ENCODE measurements at regions not wholly inside any gene's neighbourhood (a gene's known extent, or its start where the extent isn't known, plus 50 kb on each side); places are given as distances from the start of the nearest gene placed in this dataset.
"Not testable (repeated sequence)": the region's sequence is repeated elsewhere in the genome, so short reads cannot be mapped to it uniquely, and the experiment has no call there.

DNA sequence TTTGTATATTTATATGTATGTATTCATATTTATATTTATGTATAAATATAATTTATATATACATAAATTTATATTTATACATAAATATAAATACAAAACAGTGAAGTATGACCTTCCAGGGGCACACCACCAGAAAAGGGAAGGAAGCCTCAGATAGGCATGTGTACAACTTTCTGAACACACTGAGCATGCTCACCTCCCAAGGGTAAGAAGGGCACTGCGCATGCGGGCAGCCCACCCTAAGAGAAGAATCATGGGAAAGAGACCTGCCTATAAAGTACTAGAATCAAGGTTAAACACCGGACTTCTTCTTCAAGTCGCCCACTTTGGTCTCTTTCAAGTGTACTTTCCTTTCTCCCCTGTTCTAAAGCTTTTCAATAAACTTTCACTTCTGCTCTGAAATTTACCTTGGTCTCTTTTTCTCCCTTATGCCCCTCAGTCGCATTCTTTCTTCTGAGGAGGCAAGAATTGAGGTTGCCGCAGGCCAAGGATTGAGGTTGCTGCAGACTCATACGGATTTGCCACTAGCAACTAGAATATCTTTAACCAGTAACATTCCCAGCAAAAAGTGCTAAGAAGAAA is 600.3 kb downstream of the RPIA start:
- H3K4me3 Mint-ChIP-seq; DNase-seq (ENCODE audit: low spot score); H3K36me3 Mint-ChIP-seq; H3K4me1 Mint-ChIP-seq; POLR2A ChIA-PET; H3K27ac Mint-ChIP-seq; H3K9me3 Mint-ChIP-seq; H3K27me3 Mint-ChIP-seq (ENCODE audit: low read depth); ATAC-seq; CTCF ChIA-PET: not testable (repeated sequence)

DNA sequence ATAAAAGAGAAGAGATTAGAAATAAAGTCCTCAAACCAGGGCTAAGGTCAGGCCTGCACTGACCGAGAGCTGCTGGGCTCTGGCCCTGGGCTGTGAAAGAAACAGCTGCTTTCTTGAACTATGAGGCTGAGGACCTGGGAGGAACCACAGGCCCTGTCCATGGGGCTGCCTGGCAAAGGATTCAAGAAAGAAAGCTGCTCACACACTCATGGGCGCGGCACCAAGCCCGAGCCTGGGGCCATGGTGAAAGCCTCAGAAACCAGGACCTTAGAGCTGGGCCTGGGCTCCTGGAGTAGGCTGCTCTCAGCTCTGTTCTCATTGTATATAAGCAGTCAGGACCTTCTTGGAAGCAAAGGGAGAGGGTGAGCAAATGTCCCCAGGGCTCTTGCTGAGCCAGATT is 601.9 kb downstream of the RPIA start:
- H3K4me1 Mint-ChIP-seq; H3K27ac Mint-ChIP-seq; H3K27me3 Mint-ChIP-seq (ENCODE audit: low read depth); CTCF ChIA-PET; H3K4me3 Mint-ChIP-seq; POLR2A ChIA-PET; H3K9me3 Mint-ChIP-seq; ATAC-seq; DNase-seq (ENCODE audit: low spot score); H3K36me3 Mint-ChIP-seq: not testable (repeated sequence)

DNA sequence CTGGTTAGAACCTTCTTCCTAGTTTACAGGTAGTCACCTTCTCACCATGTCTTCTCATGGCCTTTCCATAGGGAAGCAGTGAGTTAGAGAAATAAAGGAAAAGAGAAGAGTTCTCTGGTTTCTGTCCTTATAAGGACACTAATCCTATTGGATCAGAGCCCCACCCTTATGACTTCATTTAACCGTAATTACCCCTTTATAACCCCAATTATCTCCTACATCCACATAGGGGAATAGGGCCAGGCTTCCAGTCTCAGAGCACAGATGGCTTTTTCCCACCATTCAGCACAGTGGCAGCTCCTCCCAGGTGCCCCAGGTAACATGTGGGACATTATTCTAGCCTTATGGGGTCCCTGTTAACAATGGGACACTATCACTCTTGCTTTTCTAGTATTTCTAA is 602.9 kb downstream of the RPIA start:
- H3K9me3 Mint-ChIP-seq; H3K27me3 Mint-ChIP-seq (ENCODE audit: low read depth); H3K27ac Mint-ChIP-seq; POLR2A ChIA-PET; ATAC-seq; H3K36me3 Mint-ChIP-seq; H3K4me3 Mint-ChIP-seq; DNase-seq (ENCODE audit: low spot score); H3K4me1 Mint-ChIP-seq; CTCF ChIA-PET: not testable (repeated sequence)

DNA sequence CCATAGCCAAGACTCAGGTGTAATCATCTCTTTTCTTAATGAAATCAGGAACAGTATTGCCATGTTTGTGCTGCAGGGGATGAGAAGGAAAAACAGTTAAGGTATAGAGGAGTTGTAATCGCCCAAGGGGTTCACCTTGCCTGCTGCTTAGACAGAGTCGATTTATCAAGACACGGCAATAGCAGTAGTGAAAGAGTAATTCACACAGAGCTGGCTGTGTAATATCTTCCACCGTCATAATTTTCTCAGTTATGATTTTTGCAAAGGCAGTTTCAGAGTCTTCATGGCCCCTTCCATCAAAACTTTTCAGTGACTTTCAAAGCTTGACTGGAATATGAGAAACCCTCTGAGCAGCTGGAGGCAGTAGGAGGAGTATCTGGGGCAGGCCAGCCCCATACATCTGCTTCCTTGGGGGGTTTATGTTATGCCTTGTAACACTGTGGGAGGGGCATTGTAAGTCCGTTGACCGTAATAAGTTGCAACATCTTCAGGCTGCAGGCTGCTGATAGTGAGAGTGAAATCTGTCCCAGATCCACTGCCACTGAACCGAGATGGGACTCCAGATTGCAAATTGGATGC is 605.4 kb downstream of the RPIA start:
- ATAC-seq; H3K27ac Mint-ChIP-seq; H3K4me1 Mint-ChIP-seq; H3K9me3 Mint-ChIP-seq; POLR2A ChIA-PET; H3K27me3 Mint-ChIP-seq (ENCODE audit: low read depth); DNase-seq (ENCODE audit: low spot score); H3K36me3 Mint-ChIP-seq; CTCF ChIA-PET; H3K4me3 Mint-ChIP-seq: not testable (repeated sequence)

DNA sequence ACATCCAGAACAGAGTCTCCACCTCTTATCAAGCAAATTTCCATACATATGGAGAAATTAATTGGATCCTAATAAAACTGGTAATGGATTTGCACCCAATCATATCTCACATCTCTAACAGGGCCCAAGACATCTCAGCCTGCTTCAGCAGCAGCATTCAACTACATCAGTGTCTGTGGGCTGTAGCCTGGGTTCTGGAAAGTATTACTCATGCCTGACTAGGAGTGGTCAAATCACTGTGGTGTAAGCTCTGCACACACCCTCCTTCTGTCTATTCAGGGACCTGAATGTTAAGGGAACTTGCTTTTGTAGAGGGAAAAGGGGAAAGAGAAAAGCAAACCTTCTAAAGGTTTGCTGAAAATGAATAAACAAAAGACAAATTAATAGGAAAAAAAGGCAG is 607.7 kb downstream of the RPIA start:
- H3K36me3 Mint-ChIP-seq; H3K4me1 Mint-ChIP-seq; DNase-seq (ENCODE audit: low spot score); CTCF ChIA-PET; H3K27ac Mint-ChIP-seq; H3K27me3 Mint-ChIP-seq (ENCODE audit: low read depth); H3K9me3 Mint-ChIP-seq; POLR2A ChIA-PET; ATAC-seq; H3K4me3 Mint-ChIP-seq: not testable (repeated sequence)

DNA sequence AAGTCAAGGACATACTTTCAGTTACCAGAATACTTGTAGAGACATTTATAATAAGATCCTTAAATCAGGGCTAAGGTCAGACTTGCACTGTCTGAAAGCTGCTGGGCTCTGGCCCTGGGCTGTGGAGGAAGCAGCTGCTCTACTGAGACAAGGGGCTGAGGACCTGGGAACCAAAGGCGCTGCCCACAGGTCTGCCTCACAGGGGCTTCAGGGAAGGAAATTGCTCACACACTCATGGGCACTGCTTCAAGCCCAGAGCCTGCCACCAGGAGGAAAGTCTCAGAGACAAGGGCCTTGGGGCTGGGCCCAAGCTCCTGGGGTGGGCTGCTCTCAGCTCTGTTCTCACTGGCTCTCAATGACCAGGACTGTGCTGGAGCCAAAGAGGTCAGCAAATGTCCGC is 614.1 kb downstream of the RPIA start:
- H3K27ac Mint-ChIP-seq; POLR2A ChIA-PET; H3K9me3 Mint-ChIP-seq; H3K27me3 Mint-ChIP-seq (ENCODE audit: low read depth); DNase-seq (ENCODE audit: low spot score); CTCF ChIA-PET; ATAC-seq; H3K36me3 Mint-ChIP-seq; H3K4me1 Mint-ChIP-seq; H3K4me3 Mint-ChIP-seq: not testable (repeated sequence)

DNA sequence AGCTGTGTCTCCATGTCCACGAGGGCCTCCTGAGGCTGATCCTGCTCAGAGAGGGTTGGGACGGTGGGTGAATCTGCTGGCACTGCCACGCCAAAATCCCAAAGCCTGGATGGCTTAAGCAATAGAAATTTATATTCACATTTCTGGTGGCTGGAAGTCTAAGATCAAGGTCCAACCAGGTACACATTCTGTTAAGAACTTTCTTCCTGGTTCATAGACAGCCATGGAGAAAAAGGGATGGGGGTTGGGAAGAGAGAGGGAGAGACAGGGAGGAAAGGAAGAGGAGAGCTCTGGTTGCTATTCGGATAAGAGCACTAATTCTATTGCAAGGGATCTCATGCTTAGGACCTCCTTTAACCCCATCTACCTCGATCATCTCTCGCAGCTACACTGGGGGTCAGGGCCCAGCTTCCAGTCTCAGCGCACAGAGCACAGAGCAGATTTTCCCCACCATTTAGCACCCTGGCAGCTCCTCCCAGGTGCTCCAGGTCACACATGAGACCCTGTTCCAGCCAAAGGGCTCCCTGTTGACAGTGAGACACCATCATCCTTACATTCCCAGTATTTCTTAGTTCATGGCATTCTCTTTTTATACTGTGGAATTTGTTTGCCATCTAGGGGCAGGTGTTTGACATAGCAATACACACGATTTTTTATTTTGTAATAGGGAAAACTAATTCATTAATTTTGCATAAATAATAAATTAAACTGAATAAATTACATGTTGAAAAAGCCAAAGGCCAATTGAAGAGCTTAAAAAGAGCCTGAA is 615.6 kb downstream of the RPIA start:
- DNase-seq (ENCODE audit: low spot score); ATAC-seq; H3K4me3 Mint-ChIP-seq; H3K27me3 Mint-ChIP-seq (ENCODE audit: low read depth); H3K4me1 Mint-ChIP-seq; H3K27ac Mint-ChIP-seq; H3K9me3 Mint-ChIP-seq; CTCF ChIA-PET; H3K36me3 Mint-ChIP-seq; POLR2A ChIA-PET: not testable (repeated sequence)

DNA sequence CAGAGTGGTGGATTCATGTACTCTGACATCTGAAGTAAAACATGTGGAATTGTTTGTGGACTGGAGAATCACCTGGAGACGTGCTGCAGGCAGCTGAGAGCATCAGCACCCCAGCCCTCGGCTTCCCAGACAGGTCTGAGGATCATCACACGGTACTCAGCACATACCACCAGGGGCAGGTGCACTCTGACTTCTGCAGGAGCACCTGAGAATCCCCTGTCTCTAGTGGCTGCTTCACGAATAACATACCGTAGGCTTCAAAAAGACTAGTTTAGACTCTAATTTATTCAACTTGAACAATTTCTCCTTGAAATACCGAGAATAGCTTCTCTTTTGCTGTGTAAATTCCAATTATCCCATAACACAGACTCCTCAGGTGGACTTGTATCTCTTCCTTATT is 627.5 kb downstream of the RPIA start:
- H3K4me1 Mint-ChIP-seq; H3K27ac Mint-ChIP-seq; CTCF ChIA-PET; ATAC-seq; H3K36me3 Mint-ChIP-seq; H3K27me3 Mint-ChIP-seq (ENCODE audit: low read depth); H3K9me3 Mint-ChIP-seq; DNase-seq (ENCODE audit: low spot score); POLR2A ChIA-PET; H3K4me3 Mint-ChIP-seq: not testable (repeated sequence)

DNA sequence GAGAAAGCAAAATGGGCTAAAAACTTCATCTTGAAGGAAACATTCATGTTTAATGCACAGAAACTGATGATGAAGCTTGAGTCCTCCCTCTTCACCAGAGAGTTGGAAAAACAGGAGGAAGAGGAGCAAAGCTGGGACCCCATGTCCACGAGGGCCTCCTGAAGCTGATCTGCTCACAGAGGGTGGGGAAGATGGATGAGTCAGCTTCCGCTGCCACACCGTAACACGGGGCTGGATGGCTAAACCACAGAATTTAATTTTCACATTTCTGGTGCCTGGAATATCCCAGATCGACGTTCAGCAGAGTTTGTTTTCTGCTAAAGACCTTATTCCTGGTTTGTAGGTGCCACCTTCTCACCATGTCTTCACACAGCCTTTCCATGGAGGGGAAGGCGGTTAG is 634.4 kb downstream of the RPIA start:
- CTCF ChIA-PET; H3K27ac Mint-ChIP-seq; H3K4me1 Mint-ChIP-seq; H3K36me3 Mint-ChIP-seq; POLR2A ChIA-PET; ATAC-seq; DNase-seq (ENCODE audit: low spot score); H3K27me3 Mint-ChIP-seq (ENCODE audit: low read depth); H3K4me3 Mint-ChIP-seq; H3K9me3 Mint-ChIP-seq: not testable (repeated sequence)

DNA sequence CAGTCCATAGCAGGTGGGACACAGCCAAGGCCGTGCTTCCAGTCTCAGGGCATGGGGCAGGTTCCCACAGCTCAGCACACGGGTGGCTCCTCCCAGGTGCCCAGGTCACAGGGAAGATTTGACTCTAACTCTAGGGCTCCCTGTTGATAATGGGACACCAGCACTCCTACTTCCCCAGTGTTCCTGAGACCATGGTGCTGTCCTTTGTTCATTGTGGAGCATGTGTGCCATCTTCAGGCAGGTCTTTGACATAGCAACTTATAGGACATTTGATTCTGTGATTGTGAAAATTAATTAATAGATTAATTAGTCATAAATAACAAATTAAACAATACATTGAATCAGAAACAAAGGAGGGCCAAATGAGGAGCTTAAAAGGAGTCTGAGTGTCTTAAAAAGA is 635.0 kb downstream of the RPIA start:
- POLR2A ChIA-PET; H3K4me1 Mint-ChIP-seq; H3K4me3 Mint-ChIP-seq; H3K36me3 Mint-ChIP-seq; H3K9me3 Mint-ChIP-seq; H3K27ac Mint-ChIP-seq; CTCF ChIA-PET; DNase-seq (ENCODE audit: low spot score); H3K27me3 Mint-ChIP-seq (ENCODE audit: low read depth); ATAC-seq: not testable (repeated sequence)

DNA sequence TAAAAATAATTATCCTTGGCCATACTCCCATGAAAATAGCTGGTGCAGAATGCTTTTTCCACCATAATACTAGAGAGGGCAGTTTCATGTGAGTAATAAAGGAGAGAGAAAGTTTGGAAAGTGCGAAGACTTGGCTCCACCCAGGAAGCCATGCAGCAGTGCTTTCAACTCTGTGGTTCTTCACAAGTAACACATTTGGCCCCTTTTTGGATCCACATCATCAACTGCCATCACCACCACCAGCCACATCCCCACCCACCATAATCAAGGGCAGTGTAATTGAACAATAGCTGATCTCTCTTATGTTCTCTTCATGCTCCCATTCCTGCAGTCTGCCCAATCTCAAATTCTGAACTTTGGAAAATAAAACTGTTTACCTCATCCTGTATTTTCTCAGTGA is 637.3 kb downstream of the RPIA start:
- not testable (repeated sequence) for H3K27ac Mint-ChIP-seq; H3K4me3 Mint-ChIP-seq; H3K27me3 Mint-ChIP-seq (ENCODE audit: low read depth)

More for the DNA sequence above, 637.3 kb downstream of the RPIA start:
- CTCF ChIA-PET; H3K36me3 Mint-ChIP-seq; H3K4me1 Mint-ChIP-seq; POLR2A ChIA-PET; H3K9me3 Mint-ChIP-seq; DNase-seq (ENCODE audit: low spot score); ATAC-seq: not testable (repeated sequence)
